Transverse colon (tissue), 4 donors: ENCODE measurements at regions not wholly inside any gene's neighbourhood (a gene's known extent, or its start where the extent isn't known, plus 50 kb on each side); places are given as distances from the start of the nearest gene placed in this dataset.

Experiments used
- EP300 ChIP-seq: sonication (generic); formaldehyde crosslinking; IDR thresholded peaks from one replicate; pipeline ENCODE4 v1.6.1; 2017; ENCODE audit warnings: antibody characterized with exemption, low read depth
- POLR2A ChIP-seq: fragments of 450-650 bp; IDR thresholded peaks from one replicate; pipeline ENCODE4 v1.6.1; 2016; ENCODE audit warnings: antibody characterized with exemption, mild to moderate bottlenecking, moderate library complexity
- POLR2AphosphoS5 ChIP-seq, 3 donors: sonication (generic); formaldehyde crosslinking; IDR thresholded peaks; one replicate each; pipeline ENCODE4 v1.6.1; 2016; ENCODE audit warnings: antibody characterized with exemption in 3 of 3
- TF ChIP-seq, protein P1 (sequence below), 5 experiments: fragments of 200-600 bp in 3 of 5; fragments of 450-650 bp in 2 of 5; sonication (generic) in 3 of 5; IDR thresholded peaks; 1 replicate in 2 of 5; 2 replicates in 3 of 5; pipeline ENCODE4 v1.5.1; 2016 to 2017; ENCODE audit warnings: antibody characterized with exemption in 5 of 5, inconsistent platforms in 3 of 5, mild to moderate bottlenecking in 2 of 5, moderate library complexity in 1 of 5

DNA sequence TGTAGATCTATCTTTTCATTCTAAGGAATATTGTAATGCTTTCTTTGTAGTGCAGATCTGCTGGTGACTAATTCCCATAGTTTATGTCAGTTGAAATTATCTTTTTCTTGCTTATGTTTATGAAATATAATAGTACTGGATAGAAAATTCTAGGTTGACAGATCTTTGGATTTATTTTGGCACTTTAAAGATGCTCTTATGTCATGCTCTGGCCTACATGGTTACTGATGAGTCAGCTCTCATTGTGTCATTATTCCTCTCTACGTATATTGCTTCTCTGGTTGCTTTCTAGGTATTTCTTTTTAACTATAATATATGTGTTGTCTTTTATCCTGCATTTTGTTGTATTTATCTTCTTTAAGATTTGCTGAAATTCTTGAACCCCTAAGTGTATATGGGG, 955.5 kb upstream of the CHORDC1 start:
- TF ChIP-seq POLR2A (no peak), POLR2AphosphoS5 (IDR thresholded peaks at IDR 0.05) (no peak), EP300 (no peak)
- TF ChIP-seq, protein P1, sequence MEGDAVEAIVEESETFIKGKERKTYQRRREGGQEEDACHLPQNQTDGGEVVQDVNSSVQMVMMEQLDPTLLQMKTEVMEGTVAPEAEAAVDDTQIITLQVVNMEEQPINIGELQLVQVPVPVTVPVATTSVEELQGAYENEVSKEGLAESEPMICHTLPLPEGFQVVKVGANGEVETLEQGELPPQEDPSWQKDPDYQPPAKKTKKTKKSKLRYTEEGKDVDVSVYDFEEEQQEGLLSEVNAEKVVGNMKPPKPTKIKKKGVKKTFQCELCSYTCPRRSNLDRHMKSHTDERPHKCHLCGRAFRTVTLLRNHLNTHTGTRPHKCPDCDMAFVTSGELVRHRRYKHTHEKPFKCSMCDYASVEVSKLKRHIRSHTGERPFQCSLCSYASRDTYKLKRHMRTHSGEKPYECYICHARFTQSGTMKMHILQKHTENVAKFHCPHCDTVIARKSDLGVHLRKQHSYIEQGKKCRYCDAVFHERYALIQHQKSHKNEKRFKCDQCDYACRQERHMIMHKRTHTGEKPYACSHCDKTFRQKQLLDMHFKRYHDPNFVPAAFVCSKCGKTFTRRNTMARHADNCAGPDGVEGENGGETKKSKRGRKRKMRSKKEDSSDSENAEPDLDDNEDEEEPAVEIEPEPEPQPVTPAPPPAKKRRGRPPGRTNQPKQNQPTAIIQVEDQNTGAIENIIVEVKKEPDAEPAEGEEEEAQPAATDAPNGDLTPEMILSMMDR (IDR thresholded peaks at IDR 0.05) = no peak
